HepG2 (cell line): ENCODE measurements at regions not wholly inside any gene's neighbourhood (a gene's known extent, or its start where the extent isn't known, plus 50 kb on each side); places are given as distances from the start of the nearest gene placed in this dataset.

ENCODE experiments used
- ARID3A ChIP-seq: IDR thresholded peaks from 2 replicates; pipeline ENCODE4 v1.6.1; 2012; ENCODE audit warnings: low read depth, low read length, improper control_type of control experiment
- FOXC1 ChIP-seq: sonication (generic); formaldehyde crosslinking; IDR thresholded peaks from 2 replicates; pipeline ENCODE4 v1.8.0; 2022; ENCODE audit warnings: mild to moderate bottlenecking, missing genetic modification reagents, borderline replicate concordance
- IRF1 ChIP-seq: sonication (generic); formaldehyde crosslinking; IDR thresholded peaks from 2 replicates; pipeline ENCODE4 v1.4.0; 2020; ENCODE audit warnings: low read depth, mild to moderate bottlenecking, missing genetic modification reagents
- PRDM4 ChIP-seq: sonication (generic); formaldehyde crosslinking; IDR thresholded peaks from 2 replicates; pipeline ENCODE4 v1.9.0; 2021; ENCODE audit warnings: missing genetic modification reagents, borderline replicate concordance
- SALL2 ChIP-seq: sonication (generic); formaldehyde crosslinking; IDR thresholded peaks from 2 replicates; pipeline ENCODE4 v1.8.1; 2023; ENCODE audit warnings: mild to moderate bottlenecking, missing genetic modification reagents, inconsistent platforms
- SIN3B ChIP-seq: fragments of 150-350 bp; IDR thresholded peaks from 2 replicates; pipeline ENCODE4 v1.6.1; 2014; ENCODE audit warnings: low read length
- SKI ChIP-seq: fragments of 450-650 bp; IDR thresholded peaks from one replicate; pipeline ENCODE4 v1.6.1; 2018; ENCODE audit warnings: mild to moderate bottlenecking; ENCODE audit not compliant: partially characterized antibody
- THAP8 ChIP-seq: sonication (generic); formaldehyde crosslinking; IDR thresholded peaks from 2 replicates; pipeline ENCODE4 v1.5.1; 2020; ENCODE audit warnings: missing genetic modification reagents, mild to moderate bottlenecking, borderline replicate concordance
- ZBTB21 ChIP-seq: sonication (generic); formaldehyde crosslinking; IDR thresholded peaks from 2 replicates; pipeline ENCODE4 v1.4.0; 2020; ENCODE audit warnings: missing genetic modification reagents
- ZC3H4 ChIP-seq: sonication (generic); formaldehyde crosslinking; IDR thresholded peaks from 2 replicates; pipeline ENCODE4 v1.4.0; 2020; ENCODE audit warnings: missing genetic modification reagents, borderline replicate concordance
- ZFP36L2 ChIP-seq: sonication (generic); formaldehyde crosslinking; IDR thresholded peaks from 2 replicates; pipeline ENCODE4 v1.4.0; 2020; ENCODE audit warnings: missing genetic modification reagents
- ZNF263 ChIP-seq: sonication (generic); formaldehyde crosslinking; IDR thresholded peaks from 2 replicates; pipeline ENCODE4 v1.4.0; 2020; ENCODE audit warnings: missing genetic modification reagents
- ZNF264 ChIP-seq: sonication (generic); formaldehyde crosslinking; IDR thresholded peaks from 2 replicates; pipeline ENCODE4 v1.4.0; 2020; ENCODE audit warnings: missing genetic modification reagents
- ZNF3 ChIP-seq: IDR thresholded peaks from 2 replicates; pipeline ENCODE4 v1.7.0; 2017; ENCODE audit warnings: inconsistent platforms
- ZNF816 ChIP-seq: sonication (generic); formaldehyde crosslinking; IDR thresholded peaks from 2 replicates; pipeline ENCODE4 v1.8.0; 2022; ENCODE audit warnings: missing genetic modification reagents, mild to moderate bottlenecking, borderline replicate concordance
- TF ChIP-seq, protein P1 (sequence below): IDR thresholded peaks from 2 replicates; pipeline ENCODE4 v1.6.1; 2016; ENCODE audit warnings: low read depth, missing genetic modification reagents, missing compliant biosample characterization
- TF ChIP-seq, protein P2 (sequence below): sonication (generic); formaldehyde crosslinking; IDR thresholded peaks from 2 replicates; pipeline ENCODE4 v1.5.1; 2020; ENCODE audit warnings: mild to moderate bottlenecking, missing genetic modification reagents, moderate library complexity

DNA sequence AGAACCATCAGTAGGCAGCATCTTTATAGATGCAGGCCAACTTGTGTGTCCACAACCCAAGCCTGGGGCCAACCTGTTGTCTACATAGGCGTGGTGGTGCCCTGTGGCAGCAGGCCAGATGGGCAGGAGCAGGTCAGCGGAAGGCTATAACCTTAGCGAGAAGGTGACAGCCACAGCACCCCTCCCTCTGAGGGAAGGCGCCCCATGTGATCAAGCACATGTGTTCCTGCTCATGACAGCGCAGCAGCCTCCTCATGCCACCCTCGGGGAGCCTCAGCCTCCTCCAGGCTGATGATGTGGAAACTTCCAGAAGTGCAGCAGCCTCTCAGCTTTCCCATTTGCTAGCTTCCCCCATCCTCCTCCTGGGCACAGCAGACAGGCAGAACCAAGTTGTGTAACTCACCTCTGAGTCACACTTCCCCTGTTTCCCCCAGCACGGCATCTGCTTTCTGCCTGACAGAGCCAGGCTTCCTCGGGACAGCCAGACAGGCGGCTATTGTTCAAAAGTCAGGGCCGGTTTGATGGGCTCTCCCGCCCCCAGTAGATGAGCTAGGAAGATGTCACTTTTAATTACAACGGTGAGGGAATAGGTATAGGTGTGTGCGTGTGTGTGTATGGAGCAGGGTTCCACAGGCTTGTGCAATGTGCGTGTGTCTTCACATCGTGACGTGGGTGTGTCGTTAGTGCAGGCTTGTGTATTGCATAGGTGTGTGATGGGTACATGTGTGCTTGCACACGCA is 312.0 kb upstream of the ZMIZ1 start (continued):
- TF ChIP-seq PRDM4 (CRISPR knock-in tag) (no peak), SIN3B (no peak), FOXC1 (CRISPR knock-in tag) (no peak), SALL2 (CRISPR knock-in tag) (no peak), ZBTB21 (CRISPR knock-in tag) (no peak), ZNF263 (CRISPR knock-in tag) (no peak), ZC3H4 (CRISPR knock-in tag) (no peak), ZNF3 (no peak), SKI (no peak), ZNF264 (CRISPR knock-in tag) (no peak), IRF1 (CRISPR knock-in tag) (no peak), THAP8 (CRISPR knock-in tag) (no peak), ZFP36L2 (CRISPR knock-in tag) (no peak), ZNF816 (CRISPR knock-in tag) (no peak), ARID3A (no peak)
- TF ChIP-seq, protein P1, sequence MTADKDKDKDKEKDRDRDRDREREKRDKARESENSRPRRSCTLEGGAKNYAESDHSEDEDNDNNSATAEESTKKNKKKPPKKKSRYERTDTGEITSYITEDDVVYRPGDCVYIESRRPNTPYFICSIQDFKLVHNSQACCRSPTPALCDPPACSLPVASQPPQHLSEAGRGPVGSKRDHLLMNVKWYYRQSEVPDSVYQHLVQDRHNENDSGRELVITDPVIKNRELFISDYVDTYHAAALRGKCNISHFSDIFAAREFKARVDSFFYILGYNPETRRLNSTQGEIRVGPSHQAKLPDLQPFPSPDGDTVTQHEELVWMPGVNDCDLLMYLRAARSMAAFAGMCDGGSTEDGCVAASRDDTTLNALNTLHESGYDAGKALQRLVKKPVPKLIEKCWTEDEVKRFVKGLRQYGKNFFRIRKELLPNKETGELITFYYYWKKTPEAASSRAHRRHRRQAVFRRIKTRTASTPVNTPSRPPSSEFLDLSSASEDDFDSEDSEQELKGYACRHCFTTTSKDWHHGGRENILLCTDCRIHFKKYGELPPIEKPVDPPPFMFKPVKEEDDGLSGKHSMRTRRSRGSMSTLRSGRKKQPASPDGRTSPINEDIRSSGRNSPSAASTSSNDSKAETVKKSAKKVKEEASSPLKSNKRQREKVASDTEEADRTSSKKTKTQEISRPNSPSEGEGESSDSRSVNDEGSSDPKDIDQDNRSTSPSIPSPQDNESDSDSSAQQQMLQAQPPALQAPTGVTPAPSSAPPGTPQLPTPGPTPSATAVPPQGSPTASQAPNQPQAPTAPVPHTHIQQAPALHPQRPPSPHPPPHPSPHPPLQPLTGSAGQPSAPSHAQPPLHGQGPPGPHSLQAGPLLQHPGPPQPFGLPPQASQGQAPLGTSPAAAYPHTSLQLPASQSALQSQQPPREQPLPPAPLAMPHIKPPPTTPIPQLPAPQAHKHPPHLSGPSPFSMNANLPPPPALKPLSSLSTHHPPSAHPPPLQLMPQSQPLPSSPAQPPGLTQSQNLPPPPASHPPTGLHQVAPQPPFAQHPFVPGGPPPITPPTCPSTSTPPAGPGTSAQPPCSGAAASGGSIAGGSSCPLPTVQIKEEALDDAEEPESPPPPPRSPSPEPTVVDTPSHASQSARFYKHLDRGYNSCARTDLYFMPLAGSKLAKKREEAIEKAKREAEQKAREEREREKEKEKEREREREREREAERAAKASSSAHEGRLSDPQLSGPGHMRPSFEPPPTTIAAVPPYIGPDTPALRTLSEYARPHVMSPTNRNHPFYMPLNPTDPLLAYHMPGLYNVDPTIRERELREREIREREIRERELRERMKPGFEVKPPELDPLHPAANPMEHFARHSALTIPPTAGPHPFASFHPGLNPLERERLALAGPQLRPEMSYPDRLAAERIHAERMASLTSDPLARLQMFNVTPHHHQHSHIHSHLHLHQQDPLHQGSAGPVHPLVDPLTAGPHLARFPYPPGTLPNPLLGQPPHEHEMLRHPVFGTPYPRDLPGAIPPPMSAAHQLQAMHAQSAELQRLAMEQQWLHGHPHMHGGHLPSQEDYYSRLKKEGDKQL = no peak
- TF ChIP-seq, protein P2, sequence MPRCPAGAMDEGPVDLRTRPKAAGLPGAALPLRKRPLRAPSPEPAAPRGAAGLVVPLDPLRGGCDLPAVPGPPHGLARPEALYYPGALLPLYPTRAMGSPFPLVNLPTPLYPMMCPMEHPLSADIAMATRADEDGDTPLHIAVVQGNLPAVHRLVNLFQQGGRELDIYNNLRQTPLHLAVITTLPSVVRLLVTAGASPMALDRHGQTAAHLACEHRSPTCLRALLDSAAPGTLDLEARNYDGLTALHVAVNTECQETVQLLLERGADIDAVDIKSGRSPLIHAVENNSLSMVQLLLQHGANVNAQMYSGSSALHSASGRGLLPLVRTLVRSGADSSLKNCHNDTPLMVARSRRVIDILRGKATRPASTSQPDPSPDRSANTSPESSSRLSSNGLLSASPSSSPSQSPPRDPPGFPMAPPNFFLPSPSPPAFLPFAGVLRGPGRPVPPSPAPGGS (CRISPR knock-in tag) = no peak
